GM19467 (cell line): ENCODE measurements at regions not wholly inside any gene's neighbourhood (a gene's known extent, or its start where the extent isn't known, plus 50 kb on each side); places are given as distances from the start of the nearest gene placed in this dataset.
"Not testable (repeated sequence)": the region's sequence is repeated elsewhere in the genome, so short reads cannot be mapped to it uniquely, and the experiment has no call there.

ENCODE experiments used
- ATAC-seq: cut with Tn5 transposase; IDR thresholded peaks from one replicate; pipeline ENCODE4 v1.9.1; 2021; ENCODE audit warnings: mild to moderate bottlenecking, moderate library complexity; ENCODE audit not compliant: unreplicated experiment

- ATAC-seq: no peak
These were observed 460.0 kb upstream of the NRP1 start for GRCh38 chr10:33794460-33794859.

- ATAC-seq: no peak
These were observed 459.3 kb upstream of the NRP1 start for GRCh38 chr10:33793793-33794192.

GRCh38 chr10:33791272-33791660 is 456.8 kb upstream of the NRP1 start:
- ATAC-seq: no peak

GRCh38 chr10:33790521-33791271 is 456.2 kb upstream of the NRP1 start:
- ATAC-seq: no peak

GRCh38 chr10:33783557-33783956 is 449.1 kb upstream of the NRP1 start:
- ATAC-seq: no peak

GRCh38 chr10:33783078-33783477 is 448.6 kb upstream of the NRP1 start:
- ATAC-seq: no peak

GRCh38 chr10:33781606-33782395 is 447.3 kb upstream of the NRP1 start:
- ATAC-seq: no peak

GRCh38 chr10:33780961-33781360 is 446.5 kb upstream of the NRP1 start:
- ATAC-seq: no peak

- no peak for ATAC-seq
These were observed 442.8 kb upstream of the NRP1 start for GRCh38 chr10:33777223-33777622.

- no peak for ATAC-seq
These were observed 442.1 kb upstream of the NRP1 start for GRCh38 chr10:33776419-33777070.

GRCh38 chr10:33774857-33775256 is 440.4 kb upstream of the NRP1 start:
- ATAC-seq: no peak

- no peak for ATAC-seq
These were observed 439.5 kb upstream of the NRP1 start for GRCh38 chr10:33773886-33774480.

- ATAC-seq: no peak
These were observed 438.7 kb upstream of the NRP1 start for GRCh38 chr10:33773253-33773573.

- no peak for ATAC-seq
These were observed 438.1 kb upstream of the NRP1 start for GRCh38 chr10:33772370-33773252.

- not testable (repeated sequence) for ATAC-seq
These were observed 437.4 kb upstream of the NRP1 start for GRCh38 chr10:33771856-33772255.

- ATAC-seq: no peak
These were observed 430.3 kb upstream of the NRP1 start for GRCh38 chr10:33764694-33765185.

- no peak for ATAC-seq
These were observed 425.8 kb upstream of the NRP1 start for GRCh38 chr10:33760056-33760943.

- no peak for ATAC-seq
These were observed 424.7 kb upstream of the NRP1 start for GRCh38 chr10:33759191-33759590.

- ATAC-seq: no peak
These were observed 423.8 kb upstream of the NRP1 start for GRCh38 chr10:33758299-33758698.
